ENCODE measurements at regions not wholly inside any gene's neighbourhood (a gene's known extent, or its start where the extent isn't known, plus 50 kb on each side); places are given as distances from the start of the nearest gene placed in this dataset.

DNA sequence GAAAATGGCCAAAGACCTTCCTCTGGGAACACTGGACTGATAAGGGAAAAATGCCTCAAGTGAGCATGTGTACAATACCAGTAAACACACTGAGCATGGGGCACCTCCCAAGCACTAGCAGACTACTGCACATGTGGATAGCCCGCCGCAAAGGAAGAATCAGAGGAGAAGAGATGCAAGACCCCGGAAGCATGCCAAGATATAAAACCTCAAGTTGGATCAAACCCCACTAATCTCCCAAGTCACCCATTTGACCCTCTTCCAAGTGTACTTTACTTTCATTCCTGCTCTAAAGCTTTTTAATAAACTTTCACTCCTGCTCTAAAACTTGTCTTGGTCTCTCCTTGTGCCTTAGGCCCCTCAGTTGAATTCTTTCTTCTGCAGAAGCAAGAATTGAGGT, 121.1 kb upstream of the PLAAT1 start:
- no peak for TF ChIP-seq EZH2 (IDR thresholded peaks at IDR 0.05; ENCODE audit: borderline replicate concordance, low read depth, low read length, severe bottlenecking)
- TF ChIP-seq, protein P1, sequence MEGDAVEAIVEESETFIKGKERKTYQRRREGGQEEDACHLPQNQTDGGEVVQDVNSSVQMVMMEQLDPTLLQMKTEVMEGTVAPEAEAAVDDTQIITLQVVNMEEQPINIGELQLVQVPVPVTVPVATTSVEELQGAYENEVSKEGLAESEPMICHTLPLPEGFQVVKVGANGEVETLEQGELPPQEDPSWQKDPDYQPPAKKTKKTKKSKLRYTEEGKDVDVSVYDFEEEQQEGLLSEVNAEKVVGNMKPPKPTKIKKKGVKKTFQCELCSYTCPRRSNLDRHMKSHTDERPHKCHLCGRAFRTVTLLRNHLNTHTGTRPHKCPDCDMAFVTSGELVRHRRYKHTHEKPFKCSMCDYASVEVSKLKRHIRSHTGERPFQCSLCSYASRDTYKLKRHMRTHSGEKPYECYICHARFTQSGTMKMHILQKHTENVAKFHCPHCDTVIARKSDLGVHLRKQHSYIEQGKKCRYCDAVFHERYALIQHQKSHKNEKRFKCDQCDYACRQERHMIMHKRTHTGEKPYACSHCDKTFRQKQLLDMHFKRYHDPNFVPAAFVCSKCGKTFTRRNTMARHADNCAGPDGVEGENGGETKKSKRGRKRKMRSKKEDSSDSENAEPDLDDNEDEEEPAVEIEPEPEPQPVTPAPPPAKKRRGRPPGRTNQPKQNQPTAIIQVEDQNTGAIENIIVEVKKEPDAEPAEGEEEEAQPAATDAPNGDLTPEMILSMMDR (IDR thresholded peaks at IDR 0.05; ENCODE audit: borderline replicate concordance, extremely low read depth, low read length, poor library complexity, severe bottlenecking) = no peak
- ATAC-seq (ENCODE audit: insufficient read depth, low read depth) = no peak

DNA sequence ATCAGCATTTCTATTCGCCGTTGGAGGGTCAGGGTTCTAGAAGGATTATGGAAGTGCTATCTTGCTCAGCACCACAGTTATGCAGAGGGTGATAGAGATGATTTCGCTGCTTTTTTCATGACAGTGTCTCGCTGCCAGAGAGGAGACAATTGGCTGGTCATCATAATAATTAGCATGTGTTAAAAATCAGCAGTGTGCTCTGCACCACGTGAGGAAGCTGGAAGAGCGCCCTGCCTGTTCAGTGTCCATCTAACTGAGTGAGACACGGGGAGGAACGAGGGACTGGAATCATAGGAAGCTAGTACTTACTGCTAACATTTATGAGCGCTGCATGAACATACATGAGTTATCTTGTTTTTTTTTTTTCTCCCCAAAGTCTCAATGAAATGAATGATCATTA, 116.2 kb upstream of the PLAAT1 start:
- Histone ChIP-seq H3K27ac (ENCODE audit: low read length) (no peak overlapping the region), H3K4me3 (ENCODE audit: low read depth in 1 of 2, low read length in 2 of 2) (no peak overlapping the region), H3K9ac (ENCODE audit: low read depth, low read length) (no peak overlapping the region), H2AFZ (ENCODE audit: low read depth, low read length) (no peak overlapping the region), H3K4me2 (ENCODE audit: insufficient read depth, low read length) (no peak overlapping the region), H3K9me3 (ENCODE audit: insufficient read depth, low read length, severe bottlenecking) (no peaks in the 10 kb centered on the region), H3K79me2 (ENCODE audit: insufficient read depth, low read length) (no peaks in the 10 kb centered on the region), H4K20me1 (ENCODE audit: insufficient read depth, low read length) (no peaks in the 10 kb centered on the region), H3K36me3 (ENCODE audit: insufficient read depth, low read length) (no peaks in the 10 kb centered on the region), H3K27me3 (ENCODE audit: insufficient read depth, low read length, poor library complexity) (no peaks in the 10 kb centered on the region), H3K4me1 (ENCODE audit: insufficient read depth, low read length) (no peaks in the 10 kb centered on the region)
- TF ChIP-seq EZH2 (IDR thresholded peaks at IDR 0.05; ENCODE audit: borderline replicate concordance, low read depth, low read length, severe bottlenecking) = no peak
- TF ChIP-seq, protein P1 (IDR thresholded peaks at IDR 0.05; ENCODE audit: borderline replicate concordance, extremely low read depth, low read length, poor library complexity, severe bottlenecking) = no peak
- no peak for ATAC-seq (ENCODE audit: insufficient read depth, low read depth)
- DNase-seq = no peak

More for the DNA sequence above, 121.1 kb upstream of the PLAAT1 start:
- Histone ChIP-seq H2AFZ (ENCODE audit: low read depth, low read length) (no peak overlapping the region), H3K27me3 (ENCODE audit: insufficient read depth, low read length, poor library complexity) (peaks cover 3% of the 10 kb centered on the region), H3K4me3 (ENCODE audit: low read depth in 1 of 2, low read length in 2 of 2) (no peak overlapping the region), H4K20me1 (ENCODE audit: insufficient read depth, low read length) (no peaks in the 10 kb centered on the region), H3K79me2 (ENCODE audit: insufficient read depth, low read length) (no peaks in the 10 kb centered on the region), H3K9ac (ENCODE audit: low read depth, low read length) (no peak overlapping the region), H3K36me3 (ENCODE audit: insufficient read depth, low read length) (no peaks in the 10 kb centered on the region), H3K4me1 (ENCODE audit: insufficient read depth, low read length) (no peaks in the 10 kb centered on the region), H3K27ac (ENCODE audit: low read length) (no peak overlapping the region), H3K9me3 (ENCODE audit: insufficient read depth, low read length, severe bottlenecking) (no peaks in the 10 kb centered on the region), H3K4me2 (ENCODE audit: insufficient read depth, low read length) (no peak overlapping the region)
- DNase-seq = no peak

DNA sequence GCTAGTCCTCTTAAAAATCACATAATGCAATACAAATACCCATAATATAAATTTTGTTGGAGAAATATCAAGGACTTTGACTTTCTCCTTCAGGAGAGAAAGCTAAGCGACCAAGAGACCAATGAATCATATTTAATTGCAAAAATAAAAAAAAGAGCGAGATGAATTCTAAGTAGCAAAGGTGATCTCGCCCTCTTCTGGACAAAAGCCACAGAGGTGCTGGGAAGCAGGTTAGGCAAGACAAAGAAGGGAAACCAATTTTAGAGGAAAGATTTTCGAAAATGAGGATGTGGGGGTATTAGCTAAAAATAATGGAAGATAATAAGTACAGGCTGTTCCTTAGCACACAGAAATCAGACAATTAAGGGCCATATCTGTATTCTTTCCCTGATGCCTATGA, 111.4 kb upstream of the PLAAT1 start:
- TF ChIP-seq EZH2 (IDR thresholded peaks at IDR 0.05; ENCODE audit: borderline replicate concordance, low read depth, low read length, severe bottlenecking) = no peak
- TF ChIP-seq, protein P1 (IDR thresholded peaks at IDR 0.05; ENCODE audit: borderline replicate concordance, extremely low read depth, low read length, poor library complexity, severe bottlenecking) = peak; percentile 7
- Histone ChIP-seq H3K4me3 (ENCODE audit: low read depth in 1 of 2, low read length in 2 of 2) (no peak overlapping the region), H3K79me2 (ENCODE audit: insufficient read depth, low read length) (no peaks in the 10 kb centered on the region), H3K4me1 (ENCODE audit: insufficient read depth, low read length) (no peaks in the 10 kb centered on the region), H3K4me2 (ENCODE audit: insufficient read depth, low read length) (no peak overlapping the region), H3K27me3 (ENCODE audit: insufficient read depth, low read length, poor library complexity) (peaks cover 15% of the 10 kb centered on the region), H2AFZ (ENCODE audit: low read depth, low read length) (no peak overlapping the region), H3K27ac (ENCODE audit: low read length) (no peak overlapping the region), H3K9me3 (ENCODE audit: insufficient read depth, low read length, severe bottlenecking) (no peaks in the 10 kb centered on the region), H4K20me1 (ENCODE audit: insufficient read depth, low read length) (no peaks in the 10 kb centered on the region), H3K36me3 (ENCODE audit: insufficient read depth, low read length) (no peaks in the 10 kb centered on the region), H3K9ac (ENCODE audit: low read depth, low read length) (no peak overlapping the region)
- no peak for ATAC-seq (ENCODE audit: insufficient read depth, low read depth)
- no peak for DNase-seq

DNA sequence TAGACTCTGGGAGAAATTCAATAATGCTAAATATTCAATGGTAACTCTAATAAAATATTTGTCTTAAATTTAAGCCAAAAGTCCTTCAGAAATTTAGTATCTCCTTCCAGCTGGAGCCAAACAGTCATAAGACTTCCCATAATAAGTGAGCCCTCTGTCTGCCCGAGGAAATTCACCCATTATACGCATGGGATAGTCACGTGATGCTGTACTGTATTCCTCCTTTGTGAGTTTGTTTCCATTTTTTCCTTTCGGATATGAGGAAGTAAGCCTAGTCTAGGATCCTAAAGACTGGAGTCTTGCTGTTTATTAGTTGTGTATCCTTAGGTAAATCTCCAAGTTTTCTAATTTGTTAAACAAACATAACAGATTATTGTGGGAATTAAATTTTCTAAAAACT, 110.4 kb upstream of the PLAAT1 start:
- no peak for ATAC-seq (ENCODE audit: insufficient read depth, low read depth)
- Histone ChIP-seq H3K27me3 (ENCODE audit: insufficient read depth, low read length, poor library complexity) (peaks cover 19% of the 10 kb centered on the region), H4K20me1 (ENCODE audit: insufficient read depth, low read length) (no peaks in the 10 kb centered on the region)

More for the DNA sequence above, 110.4 kb upstream of the PLAAT1 start:
- no peak for TF ChIP-seq EZH2 (IDR thresholded peaks at IDR 0.05; ENCODE audit: borderline replicate concordance, low read depth, low read length, severe bottlenecking)
- TF ChIP-seq, protein P1 (IDR thresholded peaks at IDR 0.05; ENCODE audit: borderline replicate concordance, extremely low read depth, low read length, poor library complexity, severe bottlenecking) = no peak
- H3K4me3 ChIP-seq (ENCODE audit: low read depth in 1 of 2, low read length in 2 of 2) = no peak overlapping the region
- no peaks in the 10 kb centered on the region for H3K4me1 ChIP-seq (ENCODE audit: insufficient read depth, low read length)
- H3K27ac ChIP-seq (ENCODE audit: low read length) = no peak overlapping the region
- no peaks in the 10 kb centered on the region for H3K36me3 ChIP-seq (ENCODE audit: insufficient read depth, low read length)
- DNase-seq = no peak
- H3K4me2 ChIP-seq (ENCODE audit: insufficient read depth, low read length) = no peak overlapping the region
- no peak overlapping the region for H2AFZ ChIP-seq (ENCODE audit: low read depth, low read length)
- H3K79me2 ChIP-seq (ENCODE audit: insufficient read depth, low read length) = no peaks in the 10 kb centered on the region
- H3K9me3 ChIP-seq (ENCODE audit: insufficient read depth, low read length, severe bottlenecking) = no peaks in the 10 kb centered on the region
- H3K9ac ChIP-seq (ENCODE audit: low read depth, low read length) = no peak overlapping the region

All from DND-41 (cell line).